A549 (cell line): ENCODE measurements at regions not wholly inside any gene's neighbourhood (a gene's known extent, or its start where the extent isn't known, plus 50 kb on each side); places are given as distances from the start of the nearest gene placed in this dataset.

Source experiments
- ATAC-seq, 2 experiments: fragments of 200-7000 bp in 1 of 2; fragments of >200 bp in 1 of 2; cut with Nextera tagmentation in 1 of 2; cut with Tn5 transposase in 1 of 2; 3 replicates each; pipeline versions ENCODE4 v1.8.0 to v1.9.1; 2018 to 2020; ENCODE audit warnings: mild to moderate bottlenecking in 1 of 2, moderate library complexity in 1 of 2
- CTCF ChIA-PET: fragments of 300-600 bp; sonication (Branson Sonifier 250); formaldehyde crosslinking; extraction: SDS; loops from one replicate; lab custom pipeline; 2021; ENCODE audit warnings: antibody characterized with exemption, inconsistent platforms; lab: Yijun Ruan, JAX
- POLR2A ChIA-PET: fragments of 350-600 bp; formaldehyde crosslinking; extraction: SDS; loops from one replicate; lab custom pipeline; 2021; ENCODE audit warnings: antibody characterized with exemption, inconsistent platforms; lab: Yijun Ruan, JAX
- DNase-seq, 2 experiments: peaks; one replicate each; pipeline versions ENCODE4 v3.0.0 to v3.0.0-alpha.2; 2011 to 2016; ENCODE audit warnings: low read depth in 1 of 2, low spot score in 1 of 2
- FAIRE-seq: peaks from 2 replicates; lab custom pipeline; 2011; peaks lifted over from hg19 to GRCh38; lab: Jason Lieb, UNC
- H3K27ac ChIP-seq, 2 experiments: fragments of >200 bp; sonication (Bioruptor Twin); formaldehyde crosslinking; 3 replicates each; pipeline ENCODE4 v1.5.1; 2016 to 2017
- H3K4me1 ChIP-seq: fragments of >200 bp; sonication (Bioruptor Twin); formaldehyde crosslinking; 3 replicates; pipeline ENCODE4 v1.6.1; 2016
- H3K4me2 ChIP-seq: fragments of >200 bp; sonication (Bioruptor Twin); formaldehyde crosslinking; 3 replicates; pipeline ENCODE4 v1.6.1; 2016
- H3K4me3 ChIP-seq: fragments of >200 bp; sonication (Bioruptor Twin); formaldehyde crosslinking; 3 replicates; pipeline ENCODE4 v1.5.1; 2016
- H3K9me3 ChIP-seq: fragments of >200 bp; sonication (Bioruptor Twin); formaldehyde crosslinking; 3 replicates; pipeline ENCODE4 v1.6.1; 2016
- EHMT2 ChIP-seq: fragments of 200-600 bp; sonication (generic); IDR thresholded peaks from 2 replicates; pipeline ENCODE4 v1.6.1; 2016; ENCODE audit warnings: antibody characterized with exemption, low read depth, mild to moderate bottlenecking, moderate library complexity
- MYC ChIP-seq: IDR thresholded peaks from 2 replicates; pipeline ENCODE4 v1.6.1; 2012; ENCODE audit warnings: mild to moderate bottlenecking, inconsistent platforms, low read length, improper control_type of control experiment, borderline replicate concordance
- NFE2L2 ChIP-seq: fragments of 150-350 bp; conservative IDR thresholded peaks from 2 replicates; pipeline ENCODE4 v1.6.1; 2014; ENCODE audit warnings: low read length
- PHF8 ChIP-seq: fragments of 200-600 bp; sonication (generic); IDR thresholded peaks from 2 replicates; pipeline ENCODE4 v1.6.1; 2016; ENCODE audit warnings: low read depth, mild to moderate bottlenecking, antibody characterized with exemption, moderate library complexity, borderline replicate concordance
- POLR2A ChIP-seq: IDR thresholded peaks from 2 replicates; pipeline ENCODE4 v1.6.1; 2012; ENCODE audit warnings: mild to moderate bottlenecking, low read length
- RAD21 ChIP-seq, 2 experiments: fragments of >200 bp in 1 of 2; sonication (Bioruptor Twin) in 1 of 2; formaldehyde crosslinking in 1 of 2; IDR thresholded peaks in 1 of 2; conservative IDR thresholded peaks in 1 of 2; 2 replicates in 1 of 2; 3 replicates in 1 of 2; pipeline ENCODE4 v1.6.1; 2012 to 2018; ENCODE audit warnings: inconsistent platforms in 1 of 2
- RFX5 ChIP-seq: fragments of 450-650 bp; IDR thresholded peaks from 2 replicates; pipeline ENCODE4 v1.7.1; 2014; ENCODE audit warnings: antibody characterized with exemption, mild to moderate bottlenecking, moderate library complexity
- SMC3 ChIP-seq: fragments of >200 bp; sonication (Bioruptor Twin); formaldehyde crosslinking; IDR thresholded peaks from 3 replicates; pipeline ENCODE4 v1.6.1; 2018; ENCODE audit warnings: inconsistent platforms
- TFCP2L1 ChIP-seq: fragments of 250-450 bp; sonication (Bioruptor Pico); IDR thresholded peaks from 2 replicates; pipeline ENCODE4 v1.5.0; 2021; ENCODE audit warnings: mild to moderate bottlenecking
- ZFP36 ChIP-seq: fragments of 450-650 bp; IDR thresholded peaks from 2 replicates; pipeline ENCODE4 v1.6.1; 2014; ENCODE audit warnings: borderline replicate concordance; ENCODE audit not compliant: partially characterized antibody
- ZNF302 ChIP-seq: fragments of 250-450 bp; sonication (Bioruptor Pico); IDR thresholded peaks from 2 replicates; pipeline ENCODE4 v1.9.0; 2021; ENCODE audit warnings: inconsistent platforms, mild to moderate bottlenecking, moderate library complexity
- WGBS: methylation state at CpG from one replicate; pipeline ENCODE4 v1.1.6; 2017; ENCODE audit errors: missing lambda C conversion rate; 5-methylcytosine and 5-hydroxymethylcytosine counted together
- TF ChIP-seq, protein P1 (sequence below): fragments of >200 bp; sonication (Bioruptor Twin); formaldehyde crosslinking; IDR thresholded peaks from 3 replicates; pipeline ENCODE4 v1.5.1; 2016
- TF ChIP-seq, protein P2 (sequence below): fragments of 200-600 bp; sonication (generic); IDR thresholded peaks from 2 replicates; pipeline ENCODE4 v1.6.1; 2016; ENCODE audit warnings: antibody characterized with exemption, mild to moderate bottlenecking, moderate library complexity
- TF ChIP-seq, protein P3 (sequence below): fragments of 250-450 bp; sonication (Bioruptor Pico); IDR thresholded peaks from 2 replicates; pipeline ENCODE4 v1.5.0; 2020; ENCODE audit warnings: low read depth, mild to moderate bottlenecking, moderate library complexity
- TF ChIP-seq, protein P4 (sequence below): IDR thresholded peaks from 2 replicates; pipeline ENCODE4 v1.6.1; 2012

- WGBS = under 1% methylated on average over 6 of the region's 6 CpGs
- peak; percentile 49 for FAIRE-seq
- H3K4me1 ChIP-seq = peaks cover 17% of the 10 kb centered on the region
- no peak overlapping the region for H3K4me2 ChIP-seq
- no peak overlapping the region for H3K4me3 ChIP-seq
- peak; percentile 51 to 65 for DNase-seq
- peaks cover 9% of the 10 kb centered on the region; the same call in 2 of the 3 replicates for H3K9me3 ChIP-seq
- ATAC-seq = peak in 1 of 2 experiments; percentile 66; a peak in 3 of 6 replicates
- H3K27ac ChIP-seq = no peak overlapping the region
- CTCF ChIA-PET = interaction anchor here (0.7 to 8.3 kb wide), 24 partner anchors 8 to 1017 kb away, joined by 3 to 117 read pairs (median 4); partner anchors contain the start of genes GFM2 and NSA2
- POLR2A ChIA-PET = no interaction called here
- TF ChIP-seq, protein P1, sequence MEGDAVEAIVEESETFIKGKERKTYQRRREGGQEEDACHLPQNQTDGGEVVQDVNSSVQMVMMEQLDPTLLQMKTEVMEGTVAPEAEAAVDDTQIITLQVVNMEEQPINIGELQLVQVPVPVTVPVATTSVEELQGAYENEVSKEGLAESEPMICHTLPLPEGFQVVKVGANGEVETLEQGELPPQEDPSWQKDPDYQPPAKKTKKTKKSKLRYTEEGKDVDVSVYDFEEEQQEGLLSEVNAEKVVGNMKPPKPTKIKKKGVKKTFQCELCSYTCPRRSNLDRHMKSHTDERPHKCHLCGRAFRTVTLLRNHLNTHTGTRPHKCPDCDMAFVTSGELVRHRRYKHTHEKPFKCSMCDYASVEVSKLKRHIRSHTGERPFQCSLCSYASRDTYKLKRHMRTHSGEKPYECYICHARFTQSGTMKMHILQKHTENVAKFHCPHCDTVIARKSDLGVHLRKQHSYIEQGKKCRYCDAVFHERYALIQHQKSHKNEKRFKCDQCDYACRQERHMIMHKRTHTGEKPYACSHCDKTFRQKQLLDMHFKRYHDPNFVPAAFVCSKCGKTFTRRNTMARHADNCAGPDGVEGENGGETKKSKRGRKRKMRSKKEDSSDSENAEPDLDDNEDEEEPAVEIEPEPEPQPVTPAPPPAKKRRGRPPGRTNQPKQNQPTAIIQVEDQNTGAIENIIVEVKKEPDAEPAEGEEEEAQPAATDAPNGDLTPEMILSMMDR = peak; percentile 80
- peak; percentile 64 for TF ChIP-seq SMC3
- peak; percentile 74 to 85 for TF ChIP-seq RAD21 (conservative IDR thresholded peaks at IDR 0.05 in 1 of 2, IDR thresholded peaks at IDR 0.05 in 1 of 2)
- TF ChIP-seq EHMT2 = no peak
- TF ChIP-seq, all 56 proteins: peak for 3
Measured at GRCh38 chr5:74919487-74919886, 53.3 kb upstream of the FAM169A start.

GRCh38 chr5:74919041-74919440, 52.9 kb upstream of the FAM169A start:
- TF ChIP-seq, protein P1 = no peak
- TF ChIP-seq, protein P2, sequence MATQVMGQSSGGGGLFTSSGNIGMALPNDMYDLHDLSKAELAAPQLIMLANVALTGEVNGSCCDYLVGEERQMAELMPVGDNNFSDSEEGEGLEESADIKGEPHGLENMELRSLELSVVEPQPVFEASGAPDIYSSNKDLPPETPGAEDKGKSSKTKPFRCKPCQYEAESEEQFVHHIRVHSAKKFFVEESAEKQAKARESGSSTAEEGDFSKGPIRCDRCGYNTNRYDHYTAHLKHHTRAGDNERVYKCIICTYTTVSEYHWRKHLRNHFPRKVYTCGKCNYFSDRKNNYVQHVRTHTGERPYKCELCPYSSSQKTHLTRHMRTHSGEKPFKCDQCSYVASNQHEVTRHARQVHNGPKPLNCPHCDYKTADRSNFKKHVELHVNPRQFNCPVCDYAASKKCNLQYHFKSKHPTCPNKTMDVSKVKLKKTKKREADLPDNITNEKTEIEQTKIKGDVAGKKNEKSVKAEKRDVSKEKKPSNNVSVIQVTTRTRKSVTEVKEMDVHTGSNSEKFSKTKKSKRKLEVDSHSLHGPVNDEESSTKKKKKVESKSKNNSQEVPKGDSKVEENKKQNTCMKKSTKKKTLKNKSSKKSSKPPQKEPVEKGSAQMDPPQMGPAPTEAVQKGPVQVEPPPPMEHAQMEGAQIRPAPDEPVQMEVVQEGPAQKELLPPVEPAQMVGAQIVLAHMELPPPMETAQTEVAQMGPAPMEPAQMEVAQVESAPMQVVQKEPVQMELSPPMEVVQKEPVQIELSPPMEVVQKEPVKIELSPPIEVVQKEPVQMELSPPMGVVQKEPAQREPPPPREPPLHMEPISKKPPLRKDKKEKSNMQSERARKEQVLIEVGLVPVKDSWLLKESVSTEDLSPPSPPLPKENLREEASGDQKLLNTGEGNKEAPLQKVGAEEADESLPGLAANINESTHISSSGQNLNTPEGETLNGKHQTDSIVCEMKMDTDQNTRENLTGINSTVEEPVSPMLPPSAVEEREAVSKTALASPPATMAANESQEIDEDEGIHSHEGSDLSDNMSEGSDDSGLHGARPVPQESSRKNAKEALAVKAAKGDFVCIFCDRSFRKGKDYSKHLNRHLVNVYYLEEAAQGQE = peak; percentile 68; the same call in 1 of the 2 replicates
- TF ChIP-seq RFX5 = no peak
- no peak for TF ChIP-seq MYC
- no peak for TF ChIP-seq TFCP2L1 (CRISPR knock-in tag)
- TF ChIP-seq, protein P3, sequence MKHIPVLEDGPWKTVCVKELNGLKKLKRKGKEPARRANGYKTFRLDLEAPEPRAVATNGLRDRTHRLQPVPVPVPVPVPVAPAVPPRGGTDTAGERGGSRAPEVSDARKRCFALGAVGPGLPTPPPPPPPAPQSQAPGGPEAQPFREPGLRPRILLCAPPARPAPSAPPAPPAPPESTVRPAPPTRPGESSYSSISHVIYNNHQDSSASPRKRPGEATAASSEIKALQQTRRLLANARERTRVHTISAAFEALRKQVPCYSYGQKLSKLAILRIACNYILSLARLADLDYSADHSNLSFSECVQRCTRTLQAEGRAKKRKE (CRISPR knock-in tag) = no peak
- FAIRE-seq (no peak), DNase-seq (no peak), ATAC-seq (no peak)
- POLR2A ChIA-PET = no interaction called here
- H3K4me1 ChIP-seq = peaks cover 17% of the 10 kb centered on the region
- peaks cover 9% of the 10 kb centered on the region; the same call in 2 of the 3 replicates for H3K9me3 ChIP-seq
- no peak overlapping the region for H3K27ac ChIP-seq
- H3K4me3 ChIP-seq = no peak overlapping the region
- H3K4me2 ChIP-seq = no peak overlapping the region
- CTCF ChIA-PET = interaction anchor here (0.6 to 8.3 kb wide), 25 partner anchors 12 to 1017 kb away, joined by 3 to 117 read pairs (median 4); partner anchors contain the start of genes GFM2 and NSA2
- WGBS = 77% methylated on average over 4 of the region's 4 CpGs

DNA sequence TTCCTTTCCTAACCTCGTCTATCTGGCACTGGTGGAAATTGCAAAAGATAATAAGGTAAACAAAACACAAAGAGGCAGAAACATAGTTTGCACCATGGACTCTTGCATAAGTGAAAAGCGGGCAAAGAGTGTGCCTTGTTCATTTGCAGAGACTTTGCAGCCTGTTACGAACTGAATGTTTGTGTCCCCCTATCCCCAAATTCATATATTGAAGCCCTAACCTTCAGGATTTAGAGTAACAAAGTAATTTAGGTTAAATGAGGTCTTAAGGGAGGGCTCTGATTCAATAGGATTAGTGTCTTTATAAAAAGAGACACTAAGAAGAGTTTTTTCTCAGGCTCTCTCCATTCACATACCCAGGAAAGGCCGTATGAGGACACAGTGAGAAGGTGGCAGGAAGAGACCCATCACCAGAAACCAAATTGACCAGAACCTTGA, 52.1 kb upstream of the FAM169A start:
- peaks cover 9% of the 10 kb centered on the region; the same call in 2 of the 3 replicates for H3K9me3 ChIP-seq
- 83% methylated on average over 4 of the region's 4 CpGs for WGBS
- ChIA-PET CTCF (interaction anchor here (1.0 to 8.3 kb wide), 10 partner anchors 13 to 583 kb away, joined by 3 to 117 read pairs (median 4); partner anchors contain the start of genes GFM2 and NSA2), POLR2A (no interaction called here)
- no peak overlapping the region for H3K4me2 ChIP-seq
- FAIRE-seq = no peak
- TF ChIP-seq, protein P4, sequence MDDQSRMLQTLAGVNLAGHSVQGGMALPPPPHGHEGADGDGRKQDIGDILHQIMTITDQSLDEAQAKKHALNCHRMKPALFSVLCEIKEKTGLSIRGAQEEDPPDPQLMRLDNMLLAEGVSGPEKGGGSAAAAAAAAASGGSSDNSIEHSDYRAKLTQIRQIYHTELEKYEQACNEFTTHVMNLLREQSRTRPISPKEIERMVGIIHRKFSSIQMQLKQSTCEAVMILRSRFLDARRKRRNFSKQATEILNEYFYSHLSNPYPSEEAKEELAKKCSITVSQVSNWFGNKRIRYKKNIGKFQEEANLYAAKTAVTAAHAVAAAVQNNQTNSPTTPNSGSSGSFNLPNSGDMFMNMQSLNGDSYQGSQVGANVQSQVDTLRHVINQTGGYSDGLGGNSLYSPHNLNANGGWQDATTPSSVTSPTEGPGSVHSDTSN = no peak
- no peak for TF ChIP-seq ZNF302 (CRISPR knock-in tag)
- no peak for TF ChIP-seq ZFP36
- TF ChIP-seq PHF8 = no peak
- no peak for TF ChIP-seq NFE2L2
- TF ChIP-seq, protein P2 = no peak
- TF ChIP-seq POLR2A = no peak
- TF ChIP-seq, all 56 proteins: peak for 0
- DNase-seq (no peak), ATAC-seq (no peak)
- no peak overlapping the region for H3K4me3 ChIP-seq
- no peak overlapping the region for H3K27ac ChIP-seq
- peaks cover 17% of the 10 kb centered on the region for H3K4me1 ChIP-seq
